GM12874 (cell line): ENCODE measurements at regions not wholly inside any gene's neighbourhood (a gene's known extent, or its start where the extent isn't known, plus 50 kb on each side); places are given as distances from the start of the nearest gene placed in this dataset.

Experiments used
- CTCF ChIP-seq: IDR thresholded peaks from 2 replicates; pipeline ENCODE4 v1.5.1; 2011; ENCODE audit warnings: low read depth, mild to moderate bottlenecking, control low read depth, low read length, moderate library complexity; ENCODE audit not compliant: insufficient read depth

- TF ChIP-seq CTCF: no peak
Measured at GRCh38 chr17:77745702-77746101, 212.8 kb upstream of the TNRC6C start.

- no peak for TF ChIP-seq CTCF
Measured at GRCh38 chr17:77746393-77746792, 212.1 kb upstream of the TNRC6C start.

- no peak for TF ChIP-seq CTCF
Measured at GRCh38 chr17:77746896-77747554, 211.5 kb upstream of the TNRC6C start.

GRCh38 chr17:77748436-77748835, 210.1 kb upstream of the TNRC6C start:
- no peak for TF ChIP-seq CTCF

GRCh38 chr17:77749321-77749751, 209.2 kb upstream of the TNRC6C start:
- TF ChIP-seq CTCF: no peak

- TF ChIP-seq CTCF: no peak
Measured at GRCh38 chr17:77749989-77750388, 208.5 kb upstream of the TNRC6C start.

- no peak for TF ChIP-seq CTCF
Measured at GRCh38 chr17:77750427-77751043, 208.0 kb upstream of the TNRC6C start.
